ENCODE measurements at regions not wholly inside any gene's neighbourhood (a gene's known extent, or its start where the extent isn't known, plus 50 kb on each side); places are given as distances from the start of the nearest gene placed in this dataset.

DNA sequence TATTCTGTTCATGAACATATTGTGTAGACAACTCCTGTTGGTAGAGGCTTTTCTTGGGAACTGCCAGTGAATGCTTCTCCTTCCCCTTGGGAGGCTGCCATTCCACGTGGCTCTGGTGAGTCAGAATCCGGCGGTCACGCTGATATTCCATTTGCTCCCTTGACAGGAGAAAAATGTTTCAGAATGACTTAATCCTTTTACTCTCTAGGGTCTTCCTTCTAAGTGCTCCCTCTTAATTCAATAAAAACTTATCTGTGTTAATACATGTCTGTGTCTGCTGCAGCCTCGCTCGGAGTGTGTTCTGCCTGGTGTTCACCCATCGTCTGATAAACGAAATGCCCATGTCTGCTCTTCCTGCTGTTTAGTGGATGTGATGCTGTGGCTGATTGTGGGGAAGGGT, 278.6 kb downstream of the ARHGAP12 start:
- Histone ChIP-seq H3K4me3 (no peak overlapping the region), H3K4me1 (replicated peaks) (no peaks in the 10 kb centered on the region), H3K36me3 (no peaks in the 10 kb centered on the region), H3K27ac (peak overlapping the region in 1 of 2 donors; percentile 9), H3K9me3 (no peaks in the 10 kb centered on the region), H3K27me3 (replicated peaks; ENCODE audit: insufficient read depth) (no peaks in the 10 kb centered on the region)
- DNase-seq (ENCODE audit: low spot score): peak; percentile 25
- intact Hi-C loops (cut with DNase I): no loop called here
- TF ChIP-seq POLR2A (IDR thresholded peaks at IDR 0.05) (no peak), POLR2AphosphoS5 (IDR thresholded peaks at IDR 0.05) (peak; percentile 69)
- WGBS: 36% methylated on average over 8 of the region's 8 CpGs

DNA sequence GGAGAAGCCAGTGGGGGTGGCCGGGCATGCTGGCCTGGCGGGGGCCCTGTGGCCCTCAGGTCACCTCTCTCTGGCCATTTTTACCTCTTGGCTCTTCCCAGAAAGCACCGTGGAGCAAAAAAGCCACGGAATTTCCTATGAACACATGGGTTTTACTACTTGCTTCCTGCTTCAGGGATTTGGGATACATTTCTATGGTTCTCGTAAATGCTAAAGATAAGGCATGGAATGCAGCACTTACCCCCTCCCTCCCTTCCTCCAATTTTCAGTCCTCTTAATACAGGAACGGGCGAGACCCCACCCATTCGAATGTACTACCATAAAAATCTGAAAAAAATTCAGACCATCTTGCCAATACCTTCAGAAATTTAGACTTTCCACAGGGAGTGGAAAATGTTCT, 279.7 kb downstream of the ARHGAP12 start:
- Histone ChIP-seq H3K27me3 (replicated peaks; ENCODE audit: insufficient read depth) (no peaks in the 10 kb centered on the region), H3K9me3 (no peaks in the 10 kb centered on the region), H3K27ac (no peak overlapping the region), H3K36me3 (no peaks in the 10 kb centered on the region), H3K4me3 (no peak overlapping the region), H3K4me1 (replicated peaks) (no peaks in the 10 kb centered on the region)
- WGBS: 39% methylated on average over 8 of the region's 8 CpGs
- no peak for TF ChIP-seq POLR2AphosphoS5 (IDR thresholded peaks at IDR 0.05)
- no peak for TF ChIP-seq POLR2A (IDR thresholded peaks at IDR 0.05)
- TF ChIP-seq, protein P1, sequence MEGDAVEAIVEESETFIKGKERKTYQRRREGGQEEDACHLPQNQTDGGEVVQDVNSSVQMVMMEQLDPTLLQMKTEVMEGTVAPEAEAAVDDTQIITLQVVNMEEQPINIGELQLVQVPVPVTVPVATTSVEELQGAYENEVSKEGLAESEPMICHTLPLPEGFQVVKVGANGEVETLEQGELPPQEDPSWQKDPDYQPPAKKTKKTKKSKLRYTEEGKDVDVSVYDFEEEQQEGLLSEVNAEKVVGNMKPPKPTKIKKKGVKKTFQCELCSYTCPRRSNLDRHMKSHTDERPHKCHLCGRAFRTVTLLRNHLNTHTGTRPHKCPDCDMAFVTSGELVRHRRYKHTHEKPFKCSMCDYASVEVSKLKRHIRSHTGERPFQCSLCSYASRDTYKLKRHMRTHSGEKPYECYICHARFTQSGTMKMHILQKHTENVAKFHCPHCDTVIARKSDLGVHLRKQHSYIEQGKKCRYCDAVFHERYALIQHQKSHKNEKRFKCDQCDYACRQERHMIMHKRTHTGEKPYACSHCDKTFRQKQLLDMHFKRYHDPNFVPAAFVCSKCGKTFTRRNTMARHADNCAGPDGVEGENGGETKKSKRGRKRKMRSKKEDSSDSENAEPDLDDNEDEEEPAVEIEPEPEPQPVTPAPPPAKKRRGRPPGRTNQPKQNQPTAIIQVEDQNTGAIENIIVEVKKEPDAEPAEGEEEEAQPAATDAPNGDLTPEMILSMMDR (IDR thresholded peaks at IDR 0.05): no peak
- intact Hi-C loops (cut with DNase I): no loop called here
- DNase-seq (ENCODE audit: low spot score): no peak

DNA sequence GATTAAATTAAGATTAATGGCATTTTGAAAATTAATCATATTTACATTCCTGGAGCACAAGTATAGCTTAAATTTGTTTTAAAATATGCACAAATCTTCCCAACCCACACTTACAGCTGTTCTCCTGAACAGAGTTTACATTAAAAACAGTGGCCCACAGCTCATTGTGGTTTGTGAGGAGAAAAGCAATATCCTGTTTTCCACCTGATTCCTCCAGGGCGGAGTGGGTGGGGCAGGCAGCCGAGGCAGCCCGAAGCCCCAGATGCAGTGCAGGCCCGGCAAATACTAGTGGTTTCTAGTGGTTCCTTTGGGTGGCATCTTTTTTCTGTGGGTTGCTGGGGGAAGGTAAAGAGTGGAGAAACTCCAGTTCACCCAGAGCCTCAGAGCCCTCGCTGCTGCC, 280.8 kb downstream of the ARHGAP12 start:
- no peaks in the 10 kb centered on the region for H3K27me3 ChIP-seq (replicated peaks; ENCODE audit: insufficient read depth)
- intact Hi-C loops (cut with DNase I): no loop called here
- TF ChIP-seq, protein P1 (IDR thresholded peaks at IDR 0.05): no peak
- no peak for TF ChIP-seq POLR2A (IDR thresholded peaks at IDR 0.05)
- TF ChIP-seq POLR2AphosphoS5 (IDR thresholded peaks at IDR 0.05): no peak
- no peaks in the 10 kb centered on the region for H3K9me3 ChIP-seq
- H3K36me3 ChIP-seq: no peaks in the 10 kb centered on the region
- DNase-seq (ENCODE audit: low spot score): no peak
- no peak overlapping the region for H3K4me3 ChIP-seq
- H3K27ac ChIP-seq: no peak overlapping the region
- 80% methylated on average over 5 of the region's 5 CpGs for WGBS
- no peaks in the 10 kb centered on the region for H3K4me1 ChIP-seq (replicated peaks)

DNA sequence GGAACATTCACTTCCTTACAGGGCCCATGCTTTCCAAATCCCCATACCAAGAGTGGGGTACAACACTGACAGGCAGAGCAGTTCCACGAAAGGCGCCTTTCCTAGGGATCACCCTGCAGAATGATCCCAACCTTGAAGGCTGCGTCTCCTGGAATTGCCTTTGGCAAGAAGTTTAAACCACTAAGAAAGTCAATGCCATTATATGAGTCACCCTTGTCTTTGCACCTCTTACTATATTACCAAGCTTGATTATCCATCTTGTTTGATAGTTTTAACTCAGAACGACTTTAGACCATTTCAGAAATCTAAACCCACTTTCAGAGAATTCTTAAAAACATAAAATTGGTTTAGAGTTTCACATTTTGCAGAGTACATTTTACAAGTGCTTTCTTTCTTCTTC, 282.1 kb downstream of the ARHGAP12 start:
- H3K4me1 ChIP-seq (replicated peaks): no peaks in the 10 kb centered on the region
- DNase-seq (ENCODE audit: low spot score): no peak
- H3K27me3 ChIP-seq (replicated peaks; ENCODE audit: insufficient read depth): no peaks in the 10 kb centered on the region
- 97% methylated on average over 4 of the region's 4 CpGs for WGBS
- TF ChIP-seq, protein P1 (IDR thresholded peaks at IDR 0.05): no peak
- TF ChIP-seq POLR2AphosphoS5 (IDR thresholded peaks at IDR 0.05) (no peak), POLR2A (IDR thresholded peaks at IDR 0.05) (no peak)
- no peak overlapping the region for H3K4me3 ChIP-seq
- no peaks in the 10 kb centered on the region for H3K9me3 ChIP-seq
- no peak overlapping the region for H3K27ac ChIP-seq
- intact Hi-C loops (cut with DNase I): no loop called here
- H3K36me3 ChIP-seq: no peaks in the 10 kb centered on the region

DNA sequence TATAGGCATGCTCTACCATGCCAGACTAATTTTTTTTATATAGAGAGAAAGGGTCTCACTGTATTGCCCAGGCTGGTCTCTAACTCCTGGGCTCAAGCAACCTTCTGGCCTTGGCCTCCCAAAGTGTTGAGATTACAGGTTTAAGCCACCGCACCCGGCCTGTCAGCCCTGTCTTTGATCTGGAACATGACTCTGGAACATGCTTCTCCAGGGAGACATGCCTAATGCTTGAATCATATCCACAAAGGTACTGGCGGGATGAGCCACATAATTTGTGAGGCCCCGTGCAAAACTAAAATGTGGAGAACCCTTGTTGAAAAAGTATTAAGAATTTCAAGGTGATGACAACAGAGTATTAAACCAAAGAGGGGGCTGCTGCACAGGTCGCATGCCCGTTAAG, 282.8 kb downstream of the ARHGAP12 start:
- no peaks in the 10 kb centered on the region for H3K9me3 ChIP-seq
- H3K4me1 ChIP-seq (replicated peaks): no peaks in the 10 kb centered on the region
- H3K27ac ChIP-seq: no peak overlapping the region
- no peak for DNase-seq (ENCODE audit: low spot score)
- TF ChIP-seq, protein P1 (IDR thresholded peaks at IDR 0.05): no peak
- TF ChIP-seq POLR2AphosphoS5 (IDR thresholded peaks at IDR 0.05) (no peak), POLR2A (IDR thresholded peaks at IDR 0.05) (no peak)
- no peaks in the 10 kb centered on the region for H3K36me3 ChIP-seq
- 94% methylated on average over 6 of the region's 6 CpGs for WGBS
- no peak overlapping the region for H3K4me3 ChIP-seq
- H3K27me3 ChIP-seq (replicated peaks; ENCODE audit: insufficient read depth): no peaks in the 10 kb centered on the region
- intact Hi-C loops (cut with DNase I): no loop called here
